GM10266 (cell line): ENCODE measurements at regions not wholly inside any gene's neighbourhood (a gene's known extent, or its start where the extent isn't known, plus 50 kb on each side); places are given as distances from the start of the nearest gene placed in this dataset.

Experiments used
- DNase-seq: peaks from one replicate; pipeline ENCODE4 v3.0.0; 2012; ENCODE audit errors: extremely low spot score
- CTCF ChIP-seq: IDR thresholded peaks from 2 replicates; pipeline ENCODE4 v1.5.1; 2012; ENCODE audit warnings: mild to moderate bottlenecking, low read depth; ENCODE audit not compliant: control insufficient read depth, insufficient read depth; ENCODE audit errors: missing control alignments

GRCh38 chr13:39159393-39159792 is 121.1 kb downstream of the NHLRC3 start:
- TF ChIP-seq CTCF: no peak
- no peak for DNase-seq

- TF ChIP-seq CTCF: no peak
- DNase-seq: no peak
Observed at GRCh38 chr13:39159846-39160370, 121.7 kb downstream of the NHLRC3 start.

- no peak for TF ChIP-seq CTCF
- no peak for DNase-seq
Observed at GRCh38 chr13:39167018-39167417, 128.8 kb downstream of the NHLRC3 start.

GRCh38 chr13:39170711-39171110 is 132.5 kb downstream of the NHLRC3 start:
- DNase-seq: no peak
- no peak for TF ChIP-seq CTCF

GRCh38 chr13:39185326-39185725 is 147.1 kb downstream of the NHLRC3 start:
- no peak for TF ChIP-seq CTCF
- no peak for DNase-seq

GRCh38 chr13:39186205-39186875 is 148.1 kb downstream of the NHLRC3 start:
- no peak for DNase-seq
- no peak for TF ChIP-seq CTCF

- DNase-seq: no peak
- no peak for TF ChIP-seq CTCF
Observed at GRCh38 chr13:39189778-39190177, 151.5 kb downstream of the NHLRC3 start.
